GM19043 (cell line): ENCODE measurements at regions not wholly inside any gene's neighbourhood (a gene's known extent, or its start where the extent isn't known, plus 50 kb on each side); places are given as distances from the start of the nearest gene placed in this dataset.
"Not testable (repeated sequence)": the region's sequence is repeated elsewhere in the genome, so short reads cannot be mapped to it uniquely, and the experiment has no call there.

ENCODE experiments used
- ATAC-seq: cut with Tn5 transposase; IDR thresholded peaks from one replicate; pipeline ENCODE4 v1.9.1; 2021; ENCODE audit warnings: low read depth; ENCODE audit not compliant: unreplicated experiment

GRCh38 chr3:144771381-144771870 is 799.8 kb downstream of the DIPK2A start:
- ATAC-seq: no peak

GRCh38 chr3:144772372-144772771 is 800.7 kb downstream of the DIPK2A start:
- ATAC-seq: no peak

GRCh38 chr3:144773350-144773749 is 801.7 kb downstream of the DIPK2A start:
- no peak for ATAC-seq

GRCh38 chr3:144774897-144775296 is 803.3 kb downstream of the DIPK2A start:
- no peak for ATAC-seq

GRCh38 chr3:144775551-144775950 is 803.9 kb downstream of the DIPK2A start:
- no peak for ATAC-seq

GRCh38 chr3:144777906-144778305 is 806.3 kb downstream of the DIPK2A start:
- no peak for ATAC-seq

- no peak for ATAC-seq
Measured at GRCh38 chr3:144791034-144791433, 819.4 kb downstream of the DIPK2A start.

- ATAC-seq: no peak
Measured at GRCh38 chr3:144801890-144802289, 830.3 kb downstream of the DIPK2A start.

GRCh38 chr3:144809380-144809779 is 837.8 kb downstream of the DIPK2A start:
- ATAC-seq: no peak

- no peak for ATAC-seq
Measured at GRCh38 chr3:144810160-144810559, 838.5 kb downstream of the DIPK2A start.

GRCh38 chr3:144815655-144816054 is 844.0 kb downstream of the DIPK2A start:
- ATAC-seq: no peak

- ATAC-seq: no peak
Measured at GRCh38 chr3:144816323-144816722, 844.7 kb downstream of the DIPK2A start.

GRCh38 chr3:144818973-144819372 is 847.4 kb downstream of the DIPK2A start:
- no peak for ATAC-seq

GRCh38 chr3:144820232-144820631 is 848.6 kb downstream of the DIPK2A start:
- not testable (repeated sequence) for ATAC-seq

GRCh38 chr3:144820726-144821125 is 849.1 kb downstream of the DIPK2A start:
- no peak for ATAC-seq

- ATAC-seq: no peak
Measured at GRCh38 chr3:144821583-144821982, 850.0 kb downstream of the DIPK2A start.

- no peak for ATAC-seq
Measured at GRCh38 chr3:144822671-144823070, 851.0 kb downstream of the DIPK2A start.

- ATAC-seq: no peak
Measured at GRCh38 chr3:144831955-144832716, 860.5 kb downstream of the DIPK2A start.

- no peak for ATAC-seq
Measured at GRCh38 chr3:144839991-144840390, 868.4 kb downstream of the DIPK2A start.

- ATAC-seq: no peak
Measured at GRCh38 chr3:144840866-144841265, 869.2 kb downstream of the DIPK2A start.

- no peak for ATAC-seq
Measured at GRCh38 chr3:144843099-144843498, 871.5 kb downstream of the DIPK2A start.

- no peak for ATAC-seq
Measured at GRCh38 chr3:144852999-144853398, 881.4 kb downstream of the DIPK2A start.
